GM21717 (cell line): ENCODE measurements at regions not wholly inside any gene's neighbourhood (a gene's known extent, or its start where the extent isn't known, plus 50 kb on each side); places are given as distances from the start of the nearest gene placed in this dataset.

Experiments used
- ATAC-seq: cut with Tn5 transposase; IDR thresholded peaks from one replicate; pipeline ENCODE4 v1.9.1; 2021; ENCODE audit warnings: mild to moderate bottlenecking, moderate library complexity; ENCODE audit not compliant: unreplicated experiment

DNA sequence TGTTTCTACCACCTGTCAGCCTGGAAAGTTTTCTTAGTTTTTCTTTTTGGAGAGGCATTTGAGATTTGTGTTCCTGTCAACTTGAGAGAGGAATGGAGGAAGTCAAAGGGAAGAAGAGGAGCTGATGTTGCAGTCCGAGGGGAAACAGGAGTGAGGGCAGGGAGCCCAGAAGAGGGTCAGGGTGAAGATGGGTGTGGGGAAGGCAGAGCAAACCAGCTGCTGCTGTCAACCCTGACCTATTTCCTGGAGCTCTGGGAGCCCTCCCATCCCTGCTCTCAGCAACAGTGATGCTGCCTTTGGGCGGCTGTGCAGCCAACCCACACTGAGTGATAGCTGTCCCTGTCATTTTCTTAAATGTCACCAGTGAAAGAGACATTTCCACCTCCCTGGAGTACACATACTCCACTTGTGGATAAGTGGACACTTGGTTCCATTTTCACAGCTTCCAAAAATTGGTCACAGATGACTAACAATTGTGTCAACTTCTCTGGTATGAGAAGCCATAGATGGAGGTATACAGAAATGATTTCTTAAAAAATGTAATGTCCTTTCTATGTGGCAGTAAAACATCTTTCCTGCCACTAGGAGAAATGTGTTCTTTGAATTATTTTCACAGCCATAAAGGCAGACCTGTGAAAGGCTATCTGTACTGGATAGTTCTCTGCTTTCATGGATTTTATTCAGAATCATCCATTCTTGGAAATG, 556.3 kb upstream of the TBL1XR1 start:
- ATAC-seq, result no peak

- no peak for ATAC-seq
These were observed 557.2 kb upstream of the TBL1XR1 start for GRCh38 chr3:177754508-177754921.

GRCh38 chr3:177758126-177758525, 560.8 kb upstream of the TBL1XR1 start:
- no peak for ATAC-seq

GRCh38 chr3:177760803-177761202, 563.5 kb upstream of the TBL1XR1 start:
- ATAC-seq, result no peak

- ATAC-seq, result no peak
These were observed 567.2 kb upstream of the TBL1XR1 start for GRCh38 chr3:177764377-177764912.

DNA sequence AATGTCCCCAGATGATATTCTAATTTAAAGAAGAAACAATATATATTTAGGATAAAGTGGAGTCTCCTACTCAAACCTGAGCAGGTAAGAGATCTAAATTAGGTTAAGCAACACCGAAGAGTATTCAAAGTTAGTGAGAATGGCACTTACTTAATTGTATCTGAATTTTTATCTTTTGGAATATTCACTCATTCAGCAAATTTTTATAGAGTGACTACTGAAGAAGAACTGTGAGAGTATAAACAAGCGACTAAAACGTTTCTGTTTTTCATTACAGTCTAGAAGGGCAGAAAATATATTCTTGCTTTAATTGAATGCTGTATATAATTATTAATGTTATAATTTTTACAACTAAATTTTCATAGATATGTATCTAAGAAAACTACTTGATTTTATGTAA, 567.7 kb upstream of the TBL1XR1 start:
- no peak for ATAC-seq

- ATAC-seq, result no peak
These were observed 573.3 kb upstream of the TBL1XR1 start for GRCh38 chr3:177770383-177771230.

DNA sequence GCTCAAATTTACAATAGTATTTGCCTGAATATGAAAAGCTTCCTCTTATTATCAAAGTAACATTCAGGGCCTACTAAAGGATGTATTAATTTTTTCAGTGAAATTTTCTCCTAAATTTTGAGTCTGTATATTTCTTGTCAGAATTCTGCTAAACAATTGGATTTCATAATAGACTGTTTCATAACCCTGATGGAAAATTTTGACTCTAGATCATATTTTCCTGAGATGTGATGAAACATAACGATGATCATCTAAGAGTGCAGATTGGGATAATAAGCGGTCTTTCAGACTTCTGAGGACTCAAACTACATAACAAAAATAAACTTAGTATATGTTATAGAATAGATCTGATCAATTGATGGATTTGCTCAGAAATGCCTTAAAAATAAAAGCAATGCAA, 574.5 kb upstream of the TBL1XR1 start:
- ATAC-seq, result no peak

GRCh38 chr3:177772908-177773557, 575.8 kb upstream of the TBL1XR1 start:
- no peak for ATAC-seq

DNA sequence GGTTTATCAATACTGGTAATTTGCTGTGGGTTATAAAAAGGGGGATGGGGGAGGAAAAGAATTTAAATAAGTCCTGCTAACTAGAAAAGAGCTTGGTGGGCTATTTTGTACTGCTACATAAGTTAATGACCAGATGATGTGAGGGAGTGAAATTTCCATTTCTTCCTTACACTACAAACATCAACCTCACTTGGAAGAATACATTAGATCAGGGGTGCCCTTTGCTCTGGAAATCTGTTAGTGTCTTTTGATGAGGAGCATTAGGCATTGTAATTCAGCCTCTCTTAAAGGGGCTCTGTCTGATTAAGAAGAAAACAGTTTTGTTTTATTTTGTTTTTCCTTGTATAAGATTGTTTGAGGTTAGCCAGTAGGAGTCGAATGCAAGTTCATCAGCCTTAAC, 576.4 kb upstream of the TBL1XR1 start:
- ATAC-seq, result no peak

- no peak for ATAC-seq
These were observed 579.4 kb upstream of the TBL1XR1 start for GRCh38 chr3:177776661-177777101.

GRCh38 chr3:177777699-177778098, 580.4 kb upstream of the TBL1XR1 start:
- ATAC-seq, result peak; percentile 73

DNA sequence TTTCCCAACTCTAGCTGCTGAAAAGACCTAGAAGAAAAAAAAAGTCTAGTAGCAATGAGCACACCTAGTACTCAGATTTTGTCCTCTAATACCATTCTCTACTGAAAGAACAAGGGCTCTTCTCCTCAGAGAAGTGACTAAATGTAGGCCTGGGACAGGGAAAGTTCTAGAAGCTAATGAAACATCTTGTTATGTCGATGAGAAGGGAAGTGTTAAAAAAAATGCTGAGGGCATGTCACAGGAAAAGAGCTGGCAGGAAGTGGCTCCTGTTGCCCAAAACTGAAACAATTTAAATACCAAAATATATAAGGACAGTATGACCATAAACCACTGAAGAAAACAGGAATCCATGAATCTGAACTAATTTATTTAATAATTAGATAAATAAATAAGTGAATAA, 581.4 kb upstream of the TBL1XR1 start:
- no peak for ATAC-seq

GRCh38 chr3:177781686-177782161, 584.4 kb upstream of the TBL1XR1 start:
- no peak for ATAC-seq

- no peak for ATAC-seq
These were observed 586.1 kb upstream of the TBL1XR1 start for GRCh38 chr3:177783338-177783737.

- ATAC-seq, result no peak
These were observed 586.5 kb upstream of the TBL1XR1 start for GRCh38 chr3:177783767-177784166.

DNA sequence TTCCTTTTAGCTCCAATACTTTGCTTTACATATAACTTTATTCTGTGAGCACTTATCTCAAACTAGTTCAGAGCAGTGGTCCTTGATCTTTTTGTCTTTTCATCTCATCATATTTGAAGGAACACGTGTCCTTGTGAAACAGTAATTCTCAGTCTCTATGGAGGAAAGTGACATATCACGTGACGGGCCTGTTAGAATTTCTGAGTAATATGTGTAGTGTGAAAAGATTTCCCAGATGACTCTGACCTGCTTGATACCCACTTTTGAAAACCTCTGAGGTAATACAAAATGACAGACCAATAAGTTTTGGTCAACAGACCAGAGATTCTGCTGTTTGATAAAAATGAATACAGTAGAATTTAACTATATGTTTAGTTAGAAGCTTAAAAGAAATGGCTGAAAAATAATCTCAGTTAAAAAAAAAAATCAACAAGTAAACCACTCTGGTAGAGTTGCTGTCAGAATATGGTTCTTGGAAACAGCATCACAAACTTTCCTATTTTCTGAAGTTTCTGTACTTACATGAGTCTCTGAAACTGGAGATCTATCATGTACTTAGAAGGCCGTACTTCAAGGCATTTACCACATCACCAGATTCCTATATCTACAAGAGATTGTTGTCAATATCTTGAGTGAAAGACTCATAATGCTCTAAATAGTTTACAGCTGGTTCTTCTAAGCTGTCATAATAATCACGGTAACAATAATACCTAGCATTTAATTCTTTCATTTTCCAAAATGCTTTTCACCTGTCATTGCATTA, 590.2 kb upstream of the TBL1XR1 start:
- no peak for ATAC-seq

DNA sequence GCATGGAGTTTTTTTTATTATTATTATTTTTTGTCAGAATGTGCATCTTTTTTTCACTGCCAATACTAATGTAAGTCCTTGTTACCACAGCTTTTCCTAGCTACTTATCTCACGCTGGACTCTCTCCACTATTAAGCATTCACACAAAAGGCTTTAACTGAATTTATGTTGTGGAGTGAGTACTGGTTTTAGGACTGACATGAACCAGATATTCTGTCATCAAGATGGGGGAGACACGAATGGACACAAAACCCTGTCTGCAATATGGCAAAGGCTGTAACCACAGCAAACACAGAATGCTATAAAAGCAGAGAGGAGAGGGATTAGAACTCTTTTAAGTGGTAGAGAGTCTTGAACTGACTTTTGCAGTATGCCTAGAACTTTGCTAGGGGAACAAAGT, 592.2 kb upstream of the TBL1XR1 start:
- no peak for ATAC-seq

GRCh38 chr3:177792311-177793030, 595.2 kb upstream of the TBL1XR1 start:
- ATAC-seq, result no peak

DNA sequence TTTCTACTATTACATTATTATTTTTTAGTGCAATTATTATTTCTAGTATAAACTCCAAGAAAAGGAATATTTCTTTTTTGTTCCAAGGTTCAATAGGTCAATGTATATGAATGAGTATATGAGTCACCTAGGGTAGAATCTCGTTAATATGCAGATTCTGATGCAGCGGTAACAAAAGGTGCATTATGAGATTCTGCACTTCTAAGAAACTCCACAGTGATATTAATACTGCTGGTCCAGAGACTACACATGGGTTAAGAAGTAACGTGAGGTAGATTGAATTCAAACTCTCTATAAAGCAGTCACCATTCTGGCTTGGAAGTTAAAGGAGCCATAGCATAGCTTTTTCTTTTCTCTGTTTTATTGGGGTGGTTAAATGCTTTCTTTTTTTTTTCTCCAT, 596.2 kb upstream of the TBL1XR1 start:
- no peak for ATAC-seq
